SK-N-SH (cell line): ENCODE measurements at regions not wholly inside any gene's neighbourhood (a gene's known extent, or its start where the extent isn't known, plus 50 kb on each side); places are given as distances from the start of the nearest gene placed in this dataset.

ENCODE experiments used
- POLR2AphosphoS5 ChIP-seq: IDR thresholded peaks from 2 replicates; pipeline ENCODE4 v1.6.1; 2012; ENCODE audit warnings: low read depth, low read length
- RAD21 ChIP-seq: IDR thresholded peaks from 2 replicates; pipeline ENCODE4 v1.6.1; 2012; ENCODE audit warnings: mild to moderate bottlenecking, low read length
- YY1 ChIP-seq: IDR thresholded peaks from 2 replicates; pipeline ENCODE4 v1.4.0; 2012; ENCODE audit warnings: low read depth, mild to moderate bottlenecking
- TF ChIP-seq, protein P1 (sequence below): fragments of 200-600 bp; sonication (generic); IDR thresholded peaks from 2 replicates; pipeline ENCODE4 v1.6.1; 2017; ENCODE audit warnings: antibody characterized with exemption, mild to moderate bottlenecking, moderate library complexity
- TF ChIP-seq, protein P2 (sequence below): IDR thresholded peaks from 2 replicates; pipeline ENCODE4 v1.6.1; 2012; ENCODE audit warnings: mild to moderate bottlenecking, low read depth, low read length, moderate library complexity

DNA sequence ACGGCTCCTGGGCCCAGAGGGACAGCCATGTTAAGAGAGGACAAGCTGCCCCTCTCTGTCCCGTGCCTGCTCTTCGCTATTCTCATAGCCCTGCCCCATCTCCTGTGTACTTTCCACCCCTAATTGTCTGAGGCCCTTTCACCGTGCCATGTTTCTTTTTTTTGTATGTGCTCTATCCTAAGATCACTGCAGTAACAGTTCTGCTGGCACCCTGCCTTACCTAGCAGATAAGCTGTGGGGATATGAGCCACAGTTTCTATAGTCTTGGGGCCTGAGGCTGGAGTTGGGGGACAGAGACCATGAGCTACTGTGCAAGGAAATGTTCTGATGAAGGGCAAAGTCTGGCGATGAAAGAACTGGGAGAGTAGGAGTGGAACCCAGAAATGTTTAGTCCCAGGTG lies 269.5 kb upstream of the CITED2 start:
- TF ChIP-seq YY1, result no peak
- TF ChIP-seq RAD21, result no peak
- TF ChIP-seq, protein P1, sequence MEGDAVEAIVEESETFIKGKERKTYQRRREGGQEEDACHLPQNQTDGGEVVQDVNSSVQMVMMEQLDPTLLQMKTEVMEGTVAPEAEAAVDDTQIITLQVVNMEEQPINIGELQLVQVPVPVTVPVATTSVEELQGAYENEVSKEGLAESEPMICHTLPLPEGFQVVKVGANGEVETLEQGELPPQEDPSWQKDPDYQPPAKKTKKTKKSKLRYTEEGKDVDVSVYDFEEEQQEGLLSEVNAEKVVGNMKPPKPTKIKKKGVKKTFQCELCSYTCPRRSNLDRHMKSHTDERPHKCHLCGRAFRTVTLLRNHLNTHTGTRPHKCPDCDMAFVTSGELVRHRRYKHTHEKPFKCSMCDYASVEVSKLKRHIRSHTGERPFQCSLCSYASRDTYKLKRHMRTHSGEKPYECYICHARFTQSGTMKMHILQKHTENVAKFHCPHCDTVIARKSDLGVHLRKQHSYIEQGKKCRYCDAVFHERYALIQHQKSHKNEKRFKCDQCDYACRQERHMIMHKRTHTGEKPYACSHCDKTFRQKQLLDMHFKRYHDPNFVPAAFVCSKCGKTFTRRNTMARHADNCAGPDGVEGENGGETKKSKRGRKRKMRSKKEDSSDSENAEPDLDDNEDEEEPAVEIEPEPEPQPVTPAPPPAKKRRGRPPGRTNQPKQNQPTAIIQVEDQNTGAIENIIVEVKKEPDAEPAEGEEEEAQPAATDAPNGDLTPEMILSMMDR, result no peak
- TF ChIP-seq, protein P2, sequence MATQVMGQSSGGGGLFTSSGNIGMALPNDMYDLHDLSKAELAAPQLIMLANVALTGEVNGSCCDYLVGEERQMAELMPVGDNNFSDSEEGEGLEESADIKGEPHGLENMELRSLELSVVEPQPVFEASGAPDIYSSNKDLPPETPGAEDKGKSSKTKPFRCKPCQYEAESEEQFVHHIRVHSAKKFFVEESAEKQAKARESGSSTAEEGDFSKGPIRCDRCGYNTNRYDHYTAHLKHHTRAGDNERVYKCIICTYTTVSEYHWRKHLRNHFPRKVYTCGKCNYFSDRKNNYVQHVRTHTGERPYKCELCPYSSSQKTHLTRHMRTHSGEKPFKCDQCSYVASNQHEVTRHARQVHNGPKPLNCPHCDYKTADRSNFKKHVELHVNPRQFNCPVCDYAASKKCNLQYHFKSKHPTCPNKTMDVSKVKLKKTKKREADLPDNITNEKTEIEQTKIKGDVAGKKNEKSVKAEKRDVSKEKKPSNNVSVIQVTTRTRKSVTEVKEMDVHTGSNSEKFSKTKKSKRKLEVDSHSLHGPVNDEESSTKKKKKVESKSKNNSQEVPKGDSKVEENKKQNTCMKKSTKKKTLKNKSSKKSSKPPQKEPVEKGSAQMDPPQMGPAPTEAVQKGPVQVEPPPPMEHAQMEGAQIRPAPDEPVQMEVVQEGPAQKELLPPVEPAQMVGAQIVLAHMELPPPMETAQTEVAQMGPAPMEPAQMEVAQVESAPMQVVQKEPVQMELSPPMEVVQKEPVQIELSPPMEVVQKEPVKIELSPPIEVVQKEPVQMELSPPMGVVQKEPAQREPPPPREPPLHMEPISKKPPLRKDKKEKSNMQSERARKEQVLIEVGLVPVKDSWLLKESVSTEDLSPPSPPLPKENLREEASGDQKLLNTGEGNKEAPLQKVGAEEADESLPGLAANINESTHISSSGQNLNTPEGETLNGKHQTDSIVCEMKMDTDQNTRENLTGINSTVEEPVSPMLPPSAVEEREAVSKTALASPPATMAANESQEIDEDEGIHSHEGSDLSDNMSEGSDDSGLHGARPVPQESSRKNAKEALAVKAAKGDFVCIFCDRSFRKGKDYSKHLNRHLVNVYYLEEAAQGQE, result no peak
- TF ChIP-seq POLR2AphosphoS5, result no peak
